SU-DHL-6 (cell line): ENCODE measurements at regions not wholly inside any gene's neighbourhood (a gene's known extent, or its start where the extent isn't known, plus 50 kb on each side); places are given as distances from the start of the nearest gene placed in this dataset.

ENCODE experiments used
- H2AFZ ChIP-seq: fragments of 200-600 bp; sonication (generic); 2 replicates; pipeline ENCODE4 v1.6.1; 2014; ENCODE audit warnings: low read depth, mild to moderate bottlenecking, moderate library complexity, mixed read lengths, antibody characterized with exemption, low read length; ENCODE audit not compliant: severe bottlenecking
- H3F3A ChIP-seq: fragments of 200-600 bp; shearing (Covaris generic); 2 replicates; pipeline ENCODE4 v1.6.0; 2016; ENCODE audit warnings: antibody characterized with exemption, mild to moderate bottlenecking; ENCODE audit not compliant: insufficient read depth
- H3K27ac ChIP-seq: fragments of 200-600 bp; sonication (generic); 2 replicates; pipeline ENCODE4 v1.5.1; 2016; ENCODE audit warnings: low read depth, mild to moderate bottlenecking, low read length, moderate library complexity, mixed read lengths
- H3K27me3 ChIP-seq: fragments of 200-600 bp; sonication (generic), shearing (Covaris generic); 2 replicates; pipeline ENCODE4 v1.6.0; 2014; ENCODE audit warnings: mild to moderate bottlenecking, low read length
- H3K36me3 ChIP-seq: fragments of 200-600 bp; sonication (generic); 2 replicates; pipeline ENCODE4 v1.6.1; 2014; ENCODE audit warnings: mild to moderate bottlenecking, low read length, mixed read lengths
- H3K4me2 ChIP-seq: fragments of 300-600, 200-600 bp; shearing (Covaris generic), sonication (generic); 2 replicates; pipeline ENCODE4 v1.6.0; 2014; ENCODE audit warnings: low read length, low read depth, mild to moderate bottlenecking; ENCODE audit not compliant: poor library complexity, severe bottlenecking
- H3K4me3 ChIP-seq: fragments of 200-600 bp; sonication (generic); 2 replicates; pipeline ENCODE4 v1.5.1; 2014; ENCODE audit warnings: antibody characterized with exemption, low read length, mild to moderate bottlenecking, mixed read lengths; ENCODE audit not compliant: insufficient read depth, poor library complexity, severe bottlenecking
- H3K79me2 ChIP-seq: fragments of 200-600 bp; sonication (generic); 2 replicates; pipeline ENCODE4 v1.6.1; 2014; ENCODE audit warnings: mild to moderate bottlenecking, low read length, moderate library complexity; ENCODE audit not compliant: insufficient read depth
- H3K9ac ChIP-seq: fragments of 200-600 bp; sonication (generic); 2 replicates; pipeline ENCODE4 v1.7.0; 2014; ENCODE audit warnings: mild to moderate bottlenecking, low read length
- H3K9me2 ChIP-seq: fragments of 200-600 bp; sonication (generic); replicated peaks from 2 replicates; pipeline ENCODE4 v1.6.1; 2014; ENCODE audit warnings: low read length; ENCODE audit not compliant: insufficient read depth
- H3K9me3 ChIP-seq: fragments of 200-600 bp; sonication (generic); 2 replicates; pipeline ENCODE4 v1.6.1; 2014; ENCODE audit warnings: low read length, mixed read lengths; ENCODE audit not compliant: insufficient read depth
- H4K20me1 ChIP-seq: fragments of 200-600 bp; sonication (generic); 2 replicates; pipeline ENCODE4 v1.6.1; 2014; ENCODE audit warnings: low read depth, mild to moderate bottlenecking, antibody characterized with exemption, low read length, moderate library complexity, mixed read lengths
- EZH2phosphoT487 ChIP-seq: fragments of 200-600 bp; sonication (generic), shearing (Covaris generic); conservative IDR thresholded peaks from 2 replicates; pipeline ENCODE4 v1.6.1; 2018; ENCODE audit warnings: mild to moderate bottlenecking, antibody characterized with exemption, low read length, moderate library complexity, mixed read lengths
- TF ChIP-seq, protein P1 (sequence below): fragments of 200-600 bp; sonication (generic); IDR thresholded peaks from one replicate; pipeline ENCODE4 v1.5.1; 2017; ENCODE audit warnings: antibody characterized with exemption, mild to moderate bottlenecking, low read length, moderate library complexity; ENCODE audit not compliant: insufficient read depth, poor library complexity, severe bottlenecking

DNA sequence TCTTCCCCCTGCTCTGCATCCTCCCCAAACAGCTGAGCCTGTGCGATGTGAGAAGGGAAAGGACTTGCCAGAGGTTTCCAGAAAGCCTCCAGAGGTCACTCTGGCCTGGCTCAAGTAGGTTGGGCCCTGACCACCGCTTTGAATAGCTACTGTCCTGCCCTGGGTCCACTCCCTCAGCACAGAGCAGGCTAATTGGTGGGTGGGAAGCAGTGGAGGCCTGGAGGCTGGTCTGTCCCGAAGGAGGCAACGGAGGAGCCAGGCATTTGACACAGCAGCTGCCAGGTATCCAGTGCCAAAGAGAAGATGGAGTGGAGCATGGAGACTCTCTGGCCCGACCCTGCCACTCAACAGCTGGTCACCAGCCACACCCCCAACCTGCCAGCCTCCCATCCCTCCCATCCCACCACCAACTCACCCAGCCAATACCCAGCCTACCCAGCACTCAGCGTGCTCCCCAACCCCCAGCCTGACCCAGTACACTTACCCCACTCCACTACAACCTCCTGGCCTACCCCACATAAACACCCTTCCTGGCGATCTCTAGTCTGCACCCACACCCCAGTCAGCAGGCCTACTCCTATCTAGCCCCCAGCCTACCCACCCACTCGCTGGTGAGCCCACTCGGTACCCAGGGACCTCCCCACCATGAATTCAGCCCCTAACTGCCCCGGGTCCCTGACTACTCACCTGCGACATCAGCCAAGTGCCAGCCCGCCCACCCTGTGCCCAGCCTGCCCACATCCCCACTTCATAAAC lies 64.6 kb upstream of the COL13A1 start:
- Histone ChIP-seq H3K9ac (no peak overlapping the region), H3K79me2 (no peaks in the 10 kb centered on the region), H3K9me2 (no peaks in the 10 kb centered on the region), H3K4me3 (no peak overlapping the region), H3K27ac (no peak overlapping the region), H2AFZ (no peak overlapping the region), H4K20me1 (no peaks in the 10 kb centered on the region), H3K27me3 (no peaks in the 10 kb centered on the region), H3K4me2 (no peak overlapping the region), H3K9me3 (no peaks in the 10 kb centered on the region), H3F3A (no peaks in the 10 kb centered on the region), H3K36me3 (no peaks in the 10 kb centered on the region)
- TF ChIP-seq, protein P1, sequence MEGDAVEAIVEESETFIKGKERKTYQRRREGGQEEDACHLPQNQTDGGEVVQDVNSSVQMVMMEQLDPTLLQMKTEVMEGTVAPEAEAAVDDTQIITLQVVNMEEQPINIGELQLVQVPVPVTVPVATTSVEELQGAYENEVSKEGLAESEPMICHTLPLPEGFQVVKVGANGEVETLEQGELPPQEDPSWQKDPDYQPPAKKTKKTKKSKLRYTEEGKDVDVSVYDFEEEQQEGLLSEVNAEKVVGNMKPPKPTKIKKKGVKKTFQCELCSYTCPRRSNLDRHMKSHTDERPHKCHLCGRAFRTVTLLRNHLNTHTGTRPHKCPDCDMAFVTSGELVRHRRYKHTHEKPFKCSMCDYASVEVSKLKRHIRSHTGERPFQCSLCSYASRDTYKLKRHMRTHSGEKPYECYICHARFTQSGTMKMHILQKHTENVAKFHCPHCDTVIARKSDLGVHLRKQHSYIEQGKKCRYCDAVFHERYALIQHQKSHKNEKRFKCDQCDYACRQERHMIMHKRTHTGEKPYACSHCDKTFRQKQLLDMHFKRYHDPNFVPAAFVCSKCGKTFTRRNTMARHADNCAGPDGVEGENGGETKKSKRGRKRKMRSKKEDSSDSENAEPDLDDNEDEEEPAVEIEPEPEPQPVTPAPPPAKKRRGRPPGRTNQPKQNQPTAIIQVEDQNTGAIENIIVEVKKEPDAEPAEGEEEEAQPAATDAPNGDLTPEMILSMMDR: no peak
- no peak for TF ChIP-seq EZH2phosphoT487

DNA sequence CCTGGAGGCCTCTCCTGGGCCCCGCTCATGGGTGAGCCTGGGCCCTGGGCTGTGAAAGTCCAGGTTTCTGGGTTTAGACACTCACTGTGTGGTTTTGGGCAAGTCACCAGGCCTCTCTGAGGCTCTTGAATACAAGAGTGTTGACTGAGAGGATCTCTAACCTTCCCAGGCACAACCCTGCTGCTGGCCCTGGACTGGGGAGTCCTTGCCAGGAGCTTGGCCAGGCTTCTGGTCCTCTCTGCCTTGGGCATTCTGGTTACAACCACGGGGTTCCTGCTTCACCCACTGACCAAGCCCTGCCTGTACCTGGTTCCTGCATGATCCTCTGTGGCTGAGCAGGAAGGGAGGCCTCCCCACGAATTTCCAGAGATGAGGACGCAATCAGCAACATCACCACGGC lies 63.6 kb upstream of the COL13A1 start:
- H4K20me1 ChIP-seq: no peaks in the 10 kb centered on the region
- no peaks in the 10 kb centered on the region for H3F3A ChIP-seq
- H3K27ac ChIP-seq: no peak overlapping the region
- H3K4me3 ChIP-seq: no peak overlapping the region
- H2AFZ ChIP-seq: no peak overlapping the region
- H3K9me2 ChIP-seq: no peaks in the 10 kb centered on the region
- no peak overlapping the region for H3K4me2 ChIP-seq
- TF ChIP-seq EZH2phosphoT487: no peak
- TF ChIP-seq, protein P1: no peak
- no peaks in the 10 kb centered on the region for H3K79me2 ChIP-seq
- H3K9ac ChIP-seq: no peak overlapping the region
- no peaks in the 10 kb centered on the region for H3K27me3 ChIP-seq
- H3K9me3 ChIP-seq: no peaks in the 10 kb centered on the region
- H3K36me3 ChIP-seq: no peaks in the 10 kb centered on the region

DNA sequence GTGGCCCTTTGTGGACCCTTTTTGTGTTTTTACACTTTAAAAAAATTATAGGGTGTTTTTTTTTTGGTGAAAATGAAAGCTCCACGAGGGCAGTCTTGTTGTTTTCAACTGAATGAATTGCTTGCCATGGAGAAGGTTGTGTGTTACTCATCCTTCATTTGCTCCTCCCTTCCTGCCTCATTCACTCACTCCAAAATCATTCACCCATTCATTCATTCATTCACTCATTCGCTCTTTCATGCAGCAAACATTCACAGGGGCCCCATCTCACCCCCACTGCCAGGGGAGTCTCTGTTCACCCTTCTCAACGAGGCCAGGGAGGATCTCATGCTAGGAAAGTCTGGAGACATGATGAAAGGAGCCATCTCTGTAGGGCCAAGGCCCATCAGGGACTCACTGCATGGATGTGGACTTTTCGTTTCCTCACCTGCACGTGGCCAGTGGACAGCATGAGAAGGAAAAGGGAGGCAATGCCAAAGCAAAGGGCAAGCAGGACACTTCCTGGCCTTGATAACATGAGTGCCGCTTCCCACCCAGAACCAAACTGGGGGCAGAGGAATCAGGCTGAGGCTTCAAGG lies 62.8 kb upstream of the COL13A1 start:
- Histone ChIP-seq H3K4me2 (no peak overlapping the region), H3F3A (no peaks in the 10 kb centered on the region), H3K27me3 (no peaks in the 10 kb centered on the region), H3K9me3 (no peaks in the 10 kb centered on the region), H3K9ac (no peak overlapping the region), H3K4me3 (no peak overlapping the region), H3K9me2 (no peaks in the 10 kb centered on the region), H3K27ac (no peak overlapping the region), H2AFZ (no peak overlapping the region), H3K79me2 (no peaks in the 10 kb centered on the region), H3K36me3 (no peaks in the 10 kb centered on the region), H4K20me1 (no peaks in the 10 kb centered on the region)
- TF ChIP-seq EZH2phosphoT487: no peak
- TF ChIP-seq, protein P1: no peak
